H1 (cell line): ENCODE measurements at regions not wholly inside any gene's neighbourhood (a gene's known extent, or its start where the extent isn't known, plus 50 kb on each side); places are given as distances from the start of the nearest gene placed in this dataset.

Experiments used
- TF ChIP-seq, protein P1 (sequence below): fragments of 300-600 bp; sonication (generic); IDR thresholded peaks from 2 replicates; pipeline ENCODE4 v1.7.1; 2012; ENCODE audit warnings: low read length, moderate library complexity, mild to moderate bottlenecking, inconsistent platforms; ENCODE audit not compliant: insufficient replicate concordance
- TF ChIP-seq, protein P2 (sequence below): IDR thresholded peaks from 2 replicates; pipeline ENCODE4 v1.6.1; 2012; ENCODE audit warnings: inconsistent platforms

DNA sequence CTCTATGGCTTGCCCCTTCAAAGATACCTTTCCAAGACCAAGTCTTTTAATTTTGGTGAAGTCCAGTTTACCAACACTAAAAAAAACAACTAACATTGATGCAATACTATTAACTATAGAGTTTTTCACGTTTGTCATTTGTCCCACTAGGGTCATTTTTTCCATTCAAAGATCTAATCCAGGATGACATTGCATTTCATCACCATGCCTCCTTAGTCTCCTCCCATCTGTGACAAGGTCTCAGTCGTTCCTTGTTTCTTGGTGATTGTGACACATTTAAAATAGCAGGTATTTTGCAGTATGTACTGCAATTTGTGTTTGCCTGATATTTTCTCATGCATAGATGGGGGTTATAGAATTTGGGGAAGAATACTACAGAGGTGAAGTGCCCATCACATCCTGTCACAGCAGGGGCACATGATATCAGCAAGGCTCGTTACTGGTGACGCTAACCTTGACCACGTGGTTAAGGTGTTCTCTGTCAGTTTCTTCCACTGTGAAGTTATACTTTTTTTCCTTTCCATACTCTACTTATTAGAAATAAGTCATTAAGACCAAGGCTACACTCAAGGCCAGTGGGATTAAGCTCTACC lies 799.2 kb upstream of the RAB6C start (continued):
- TF ChIP-seq, protein P1, sequence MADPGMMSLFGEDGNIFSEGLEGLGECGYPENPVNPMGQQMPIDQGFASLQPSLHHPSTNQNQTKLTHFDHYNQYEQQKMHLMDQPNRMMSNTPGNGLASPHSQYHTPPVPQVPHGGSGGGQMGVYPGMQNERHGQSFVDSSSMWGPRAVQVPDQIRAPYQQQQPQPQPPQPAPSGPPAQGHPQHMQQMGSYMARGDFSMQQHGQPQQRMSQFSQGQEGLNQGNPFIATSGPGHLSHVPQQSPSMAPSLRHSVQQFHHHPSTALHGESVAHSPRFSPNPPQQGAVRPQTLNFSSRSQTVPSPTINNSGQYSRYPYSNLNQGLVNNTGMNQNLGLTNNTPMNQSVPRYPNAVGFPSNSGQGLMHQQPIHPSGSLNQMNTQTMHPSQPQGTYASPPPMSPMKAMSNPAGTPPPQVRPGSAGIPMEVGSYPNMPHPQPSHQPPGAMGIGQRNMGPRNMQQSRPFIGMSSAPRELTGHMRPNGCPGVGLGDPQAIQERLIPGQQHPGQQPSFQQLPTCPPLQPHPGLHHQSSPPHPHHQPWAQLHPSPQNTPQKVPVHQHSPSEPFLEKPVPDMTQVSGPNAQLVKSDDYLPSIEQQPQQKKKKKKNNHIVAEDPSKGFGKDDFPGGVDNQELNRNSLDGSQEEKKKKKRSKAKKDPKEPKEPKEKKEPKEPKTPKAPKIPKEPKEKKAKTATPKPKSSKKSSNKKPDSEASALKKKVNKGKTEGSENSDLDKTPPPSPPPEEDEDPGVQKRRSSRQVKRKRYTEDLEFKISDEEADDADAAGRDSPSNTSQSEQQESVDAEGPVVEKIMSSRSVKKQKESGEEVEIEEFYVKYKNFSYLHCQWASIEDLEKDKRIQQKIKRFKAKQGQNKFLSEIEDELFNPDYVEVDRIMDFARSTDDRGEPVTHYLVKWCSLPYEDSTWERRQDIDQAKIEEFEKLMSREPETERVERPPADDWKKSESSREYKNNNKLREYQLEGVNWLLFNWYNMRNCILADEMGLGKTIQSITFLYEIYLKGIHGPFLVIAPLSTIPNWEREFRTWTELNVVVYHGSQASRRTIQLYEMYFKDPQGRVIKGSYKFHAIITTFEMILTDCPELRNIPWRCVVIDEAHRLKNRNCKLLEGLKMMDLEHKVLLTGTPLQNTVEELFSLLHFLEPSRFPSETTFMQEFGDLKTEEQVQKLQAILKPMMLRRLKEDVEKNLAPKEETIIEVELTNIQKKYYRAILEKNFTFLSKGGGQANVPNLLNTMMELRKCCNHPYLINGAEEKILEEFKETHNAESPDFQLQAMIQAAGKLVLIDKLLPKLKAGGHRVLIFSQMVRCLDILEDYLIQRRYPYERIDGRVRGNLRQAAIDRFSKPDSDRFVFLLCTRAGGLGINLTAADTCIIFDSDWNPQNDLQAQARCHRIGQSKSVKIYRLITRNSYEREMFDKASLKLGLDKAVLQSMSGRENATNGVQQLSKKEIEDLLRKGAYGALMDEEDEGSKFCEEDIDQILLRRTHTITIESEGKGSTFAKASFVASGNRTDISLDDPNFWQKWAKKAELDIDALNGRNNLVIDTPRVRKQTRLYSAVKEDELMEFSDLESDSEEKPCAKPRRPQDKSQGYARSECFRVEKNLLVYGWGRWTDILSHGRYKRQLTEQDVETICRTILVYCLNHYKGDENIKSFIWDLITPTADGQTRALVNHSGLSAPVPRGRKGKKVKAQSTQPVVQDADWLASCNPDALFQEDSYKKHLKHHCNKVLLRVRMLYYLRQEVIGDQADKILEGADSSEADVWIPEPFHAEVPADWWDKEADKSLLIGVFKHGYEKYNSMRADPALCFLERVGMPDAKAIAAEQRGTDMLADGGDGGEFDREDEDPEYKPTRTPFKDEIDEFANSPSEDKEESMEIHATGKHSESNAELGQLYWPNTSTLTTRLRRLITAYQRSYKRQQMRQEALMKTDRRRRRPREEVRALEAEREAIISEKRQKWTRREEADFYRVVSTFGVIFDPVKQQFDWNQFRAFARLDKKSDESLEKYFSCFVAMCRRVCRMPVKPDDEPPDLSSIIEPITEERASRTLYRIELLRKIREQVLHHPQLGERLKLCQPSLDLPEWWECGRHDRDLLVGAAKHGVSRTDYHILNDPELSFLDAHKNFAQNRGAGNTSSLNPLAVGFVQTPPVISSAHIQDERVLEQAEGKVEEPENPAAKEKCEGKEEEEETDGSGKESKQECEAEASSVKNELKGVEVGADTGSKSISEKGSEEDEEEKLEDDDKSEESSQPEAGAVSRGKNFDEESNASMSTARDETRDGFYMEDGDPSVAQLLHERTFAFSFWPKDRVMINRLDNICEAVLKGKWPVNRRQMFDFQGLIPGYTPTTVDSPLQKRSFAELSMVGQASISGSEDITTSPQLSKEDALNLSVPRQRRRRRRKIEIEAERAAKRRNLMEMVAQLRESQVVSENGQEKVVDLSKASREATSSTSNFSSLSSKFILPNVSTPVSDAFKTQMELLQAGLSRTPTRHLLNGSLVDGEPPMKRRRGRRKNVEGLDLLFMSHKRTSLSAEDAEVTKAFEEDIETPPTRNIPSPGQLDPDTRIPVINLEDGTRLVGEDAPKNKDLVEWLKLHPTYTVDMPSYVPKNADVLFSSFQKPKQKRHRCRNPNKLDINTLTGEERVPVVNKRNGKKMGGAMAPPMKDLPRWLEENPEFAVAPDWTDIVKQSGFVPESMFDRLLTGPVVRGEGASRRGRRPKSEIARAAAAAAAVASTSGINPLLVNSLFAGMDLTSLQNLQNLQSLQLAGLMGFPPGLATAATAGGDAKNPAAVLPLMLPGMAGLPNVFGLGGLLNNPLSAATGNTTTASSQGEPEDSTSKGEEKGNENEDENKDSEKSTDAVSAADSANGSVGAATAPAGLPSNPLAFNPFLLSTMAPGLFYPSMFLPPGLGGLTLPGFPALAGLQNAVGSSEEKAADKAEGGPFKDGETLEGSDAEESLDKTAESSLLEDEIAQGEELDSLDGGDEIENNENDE: no peak
- TF ChIP-seq, protein P2, sequence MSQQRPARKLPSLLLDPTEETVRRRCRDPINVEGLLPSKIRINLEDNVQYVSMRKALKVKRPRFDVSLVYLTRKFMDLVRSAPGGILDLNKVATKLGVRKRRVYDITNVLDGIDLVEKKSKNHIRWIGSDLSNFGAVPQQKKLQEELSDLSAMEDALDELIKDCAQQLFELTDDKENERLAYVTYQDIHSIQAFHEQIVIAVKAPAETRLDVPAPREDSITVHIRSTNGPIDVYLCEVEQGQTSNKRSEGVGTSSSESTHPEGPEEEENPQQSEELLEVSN: no peak
